HAP-1 (cell line): ENCODE measurements at regions not wholly inside any gene's neighbourhood (a gene's known extent, or its start where the extent isn't known, plus 50 kb on each side); places are given as distances from the start of the nearest gene placed in this dataset.

Source experiments
- DNase-seq, 2 experiments: peaks; one replicate each; pipeline ENCODE4 v3.0.0-alpha.2; 2016 to 2020; ENCODE audit warnings: low spot score in 2 of 2
- H3K27me3 ChIP-seq: fragments of 250-450 bp; sonication (Bioruptor Pico); 2 replicates; pipeline ENCODE4 v1.5.1; 2020; ENCODE audit warnings: low read depth, mild to moderate bottlenecking, moderate library complexity
- H3K36me3 ChIP-seq: fragments of 250-450 bp; sonication (Bioruptor Pico); replicated peaks from 2 replicates; pipeline ENCODE4 v1.5.1; 2020; ENCODE audit warnings: mild to moderate bottlenecking
- H3K4me1 ChIP-seq: fragments of 250-450 bp; sonication (Bioruptor Pico); 2 replicates; pipeline ENCODE4 v1.5.1; 2020; ENCODE audit warnings: mild to moderate bottlenecking
- H3K4me3 ChIP-seq: fragments of 250-450 bp; sonication (Bioruptor Pico); 2 replicates; pipeline ENCODE4 v1.5.1; 2020; ENCODE audit warnings: mild to moderate bottlenecking, moderate library complexity
- H3K9me3 ChIP-seq: fragments of 250-450 bp; sonication (Bioruptor Pico); 2 replicates; pipeline ENCODE4 v1.5.1; 2020; ENCODE audit warnings: mild to moderate bottlenecking, moderate library complexity
- in situ Hi-C: fragments of 300-500 bp; cut with MboI; formaldehyde crosslinking; loops from 3 replicates; pipeline ENCODE4 v1.14.3; 2020; ENCODE audit warnings: low sequenced_read_pairs, inconsistent platforms, mixed read lengths

GRCh38 chr20:40111282-40111681 lies 577.8 kb downstream of the MAFB start:
- in situ Hi-C loops = no loop called here
- Histone ChIP-seq H3K27me3 (no peaks in the 10 kb centered on the region), H3K4me3 (no peak overlapping the region), H3K4me1 (no peaks in the 10 kb centered on the region), H3K36me3 (no peaks in the 10 kb centered on the region), H3K9me3 (no peaks in the 10 kb centered on the region)
- no peak for DNase-seq

- Histone ChIP-seq H3K4me1 (no peaks in the 10 kb centered on the region), H3K27me3 (no peaks in the 10 kb centered on the region), H3K36me3 (no peaks in the 10 kb centered on the region), H3K9me3 (no peaks in the 10 kb centered on the region), H3K4me3 (no peak overlapping the region)
- in situ Hi-C loops = no loop called here
- DNase-seq = no peak
Measured at GRCh38 chr20:40110311-40110831, 578.7 kb downstream of the MAFB start.

GRCh38 chr20:40109136-40109535 lies 579.9 kb downstream of the MAFB start:
- H3K27me3 ChIP-seq = no peaks in the 10 kb centered on the region
- H3K4me3 ChIP-seq = no peak overlapping the region
- no peaks in the 10 kb centered on the region for H3K9me3 ChIP-seq
- no peak for DNase-seq
- in situ Hi-C loops = no loop called here
- no peaks in the 10 kb centered on the region for H3K4me1 ChIP-seq
- H3K36me3 ChIP-seq = no peaks in the 10 kb centered on the region

GRCh38 chr20:40108321-40108720 lies 580.7 kb downstream of the MAFB start:
- Histone ChIP-seq H3K27me3 (no peaks in the 10 kb centered on the region), H3K4me1 (no peaks in the 10 kb centered on the region), H3K36me3 (no peaks in the 10 kb centered on the region), H3K9me3 (no peaks in the 10 kb centered on the region), H3K4me3 (no peak overlapping the region)
- no peak for DNase-seq
- in situ Hi-C loops = no loop called here

GRCh38 chr20:40104959-40105358 lies 584.1 kb downstream of the MAFB start:
- in situ Hi-C loops = no loop called here
- Histone ChIP-seq H3K27me3 (no peaks in the 10 kb centered on the region), H3K4me1 (no peaks in the 10 kb centered on the region), H3K4me3 (no peak overlapping the region), H3K9me3 (no peaks in the 10 kb centered on the region), H3K36me3 (no peaks in the 10 kb centered on the region)
- DNase-seq = no peak

- Histone ChIP-seq H3K9me3 (no peaks in the 10 kb centered on the region), H3K4me1 (no peaks in the 10 kb centered on the region), H3K27me3 (no peaks in the 10 kb centered on the region), H3K4me3 (no peak overlapping the region), H3K36me3 (no peaks in the 10 kb centered on the region)
- in situ Hi-C loops = no loop called here
- no peak for DNase-seq
Measured at GRCh38 chr20:40103420-40103819, 585.6 kb downstream of the MAFB start.

GRCh38 chr20:40101560-40101959 lies 587.5 kb downstream of the MAFB start:
- Histone ChIP-seq H3K27me3 (no peaks in the 10 kb centered on the region), H3K4me3 (no peak overlapping the region), H3K36me3 (no peaks in the 10 kb centered on the region), H3K4me1 (no peaks in the 10 kb centered on the region), H3K9me3 (no peaks in the 10 kb centered on the region)
- in situ Hi-C loops = no loop called here
- no peak for DNase-seq

- no peak overlapping the region for H3K4me3 ChIP-seq
- no peaks in the 10 kb centered on the region for H3K4me1 ChIP-seq
- in situ Hi-C loops = no loop called here
- DNase-seq = no peak
- no peaks in the 10 kb centered on the region for H3K9me3 ChIP-seq
- no peaks in the 10 kb centered on the region for H3K36me3 ChIP-seq
- H3K27me3 ChIP-seq = no peaks in the 10 kb centered on the region
Measured at GRCh38 chr20:40100261-40100660, 588.8 kb downstream of the MAFB start.

GRCh38 chr20:40090236-40090635 lies 598.8 kb downstream of the MAFB start:
- DNase-seq = no peak
- Histone ChIP-seq H3K4me3 (no peak overlapping the region), H3K4me1 (no peaks in the 10 kb centered on the region), H3K36me3 (no peaks in the 10 kb centered on the region), H3K27me3 (no peaks in the 10 kb centered on the region), H3K9me3 (no peaks in the 10 kb centered on the region)
- in situ Hi-C loops = no loop called here

GRCh38 chr20:40087496-40087895 lies 601.5 kb downstream of the MAFB start:
- Histone ChIP-seq H3K4me3 (no peak overlapping the region), H3K36me3 (no peaks in the 10 kb centered on the region), H3K27me3 (no peaks in the 10 kb centered on the region), H3K4me1 (no peaks in the 10 kb centered on the region), H3K9me3 (no peaks in the 10 kb centered on the region)
- no peak for DNase-seq
- in situ Hi-C loops = no loop called here

GRCh38 chr20:40085513-40085912 lies 603.5 kb downstream of the MAFB start:
- Histone ChIP-seq H3K4me1 (no peaks in the 10 kb centered on the region), H3K9me3 (no peaks in the 10 kb centered on the region), H3K27me3 (no peaks in the 10 kb centered on the region), H3K4me3 (no peak overlapping the region), H3K36me3 (no peaks in the 10 kb centered on the region)
- in situ Hi-C loops = no loop called here
- DNase-seq = no peak

GRCh38 chr20:40082436-40082835 lies 606.6 kb downstream of the MAFB start:
- no peaks in the 10 kb centered on the region for H3K27me3 ChIP-seq
- DNase-seq = no peak
- in situ Hi-C loops = no loop called here
- H3K36me3 ChIP-seq = no peaks in the 10 kb centered on the region
- H3K4me3 ChIP-seq = no peak overlapping the region
- no peaks in the 10 kb centered on the region for H3K9me3 ChIP-seq
- H3K4me1 ChIP-seq = no peaks in the 10 kb centered on the region

- Histone ChIP-seq H3K4me1 (no peaks in the 10 kb centered on the region), H3K4me3 (no peak overlapping the region), H3K27me3 (no peaks in the 10 kb centered on the region), H3K9me3 (no peaks in the 10 kb centered on the region), H3K36me3 (no peaks in the 10 kb centered on the region)
- in situ Hi-C loops = no loop called here
- no peak for DNase-seq
Measured at GRCh38 chr20:40081653-40082052, 607.4 kb downstream of the MAFB start.

- Histone ChIP-seq H3K27me3 (no peaks in the 10 kb centered on the region), H3K36me3 (no peaks in the 10 kb centered on the region), H3K4me1 (no peaks in the 10 kb centered on the region), H3K4me3 (no peak overlapping the region), H3K9me3 (no peaks in the 10 kb centered on the region)
- in situ Hi-C loops = no loop called here
- no peak for DNase-seq
Measured at GRCh38 chr20:40080041-40080652, 608.9 kb downstream of the MAFB start.

- in situ Hi-C loops = no loop called here
- no peak for DNase-seq
- Histone ChIP-seq H3K36me3 (no peaks in the 10 kb centered on the region), H3K9me3 (no peaks in the 10 kb centered on the region), H3K27me3 (no peaks in the 10 kb centered on the region), H3K4me3 (no peak overlapping the region), H3K4me1 (no peaks in the 10 kb centered on the region)
Measured at GRCh38 chr20:40073535-40074111, 615.4 kb downstream of the MAFB start.
